Dermis blood vessel endothelial cell (primary cell): ENCODE measurements at regions not wholly inside any gene's neighbourhood (a gene's known extent, or its start where the extent isn't known, plus 50 kb on each side); places are given as distances from the start of the nearest gene placed in this dataset.

Experiments used
- DNase-seq: peaks from one replicate; pipeline ENCODE4 v3.0.0; 2010

DNA sequence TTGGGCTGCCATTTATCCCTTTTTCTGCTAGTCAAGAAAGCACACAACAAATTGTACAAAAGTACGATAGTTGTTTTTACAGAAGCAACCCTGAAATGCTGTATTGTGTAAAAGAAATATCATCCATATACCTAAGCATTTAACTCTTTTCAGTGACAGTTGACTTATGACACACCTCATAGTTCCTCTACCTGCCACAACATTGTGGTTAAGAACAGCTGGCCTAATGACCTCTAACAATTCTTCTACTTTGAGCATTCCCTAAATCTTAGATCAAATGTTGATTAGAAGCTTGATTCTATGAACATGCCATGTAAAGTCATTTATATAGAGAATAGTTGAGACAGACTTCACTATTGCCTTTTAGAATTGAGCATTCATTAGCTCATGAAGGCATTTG, 165.9 kb upstream of the SETBP1 start:
- DNase-seq = no peak

DNA sequence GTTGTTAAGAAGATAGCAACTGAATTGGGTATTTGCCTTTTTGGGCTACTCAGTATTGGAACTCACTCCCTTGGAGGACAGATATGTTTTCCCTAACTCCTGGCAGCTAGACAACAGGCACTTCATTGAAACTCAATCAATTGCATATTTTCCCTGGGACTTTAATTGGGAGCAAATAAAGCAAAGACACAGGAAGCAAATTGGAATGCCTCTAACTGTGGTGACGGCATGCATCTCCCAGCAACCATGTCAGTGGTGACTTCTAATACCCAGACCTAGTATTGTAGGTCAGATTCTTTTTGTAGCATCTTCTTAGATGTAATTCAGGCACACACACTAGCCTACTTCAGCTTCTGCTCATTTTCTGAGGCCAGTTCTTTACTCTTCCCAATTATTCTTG, 164.2 kb upstream of the SETBP1 start:
- DNase-seq = no peak

DNA sequence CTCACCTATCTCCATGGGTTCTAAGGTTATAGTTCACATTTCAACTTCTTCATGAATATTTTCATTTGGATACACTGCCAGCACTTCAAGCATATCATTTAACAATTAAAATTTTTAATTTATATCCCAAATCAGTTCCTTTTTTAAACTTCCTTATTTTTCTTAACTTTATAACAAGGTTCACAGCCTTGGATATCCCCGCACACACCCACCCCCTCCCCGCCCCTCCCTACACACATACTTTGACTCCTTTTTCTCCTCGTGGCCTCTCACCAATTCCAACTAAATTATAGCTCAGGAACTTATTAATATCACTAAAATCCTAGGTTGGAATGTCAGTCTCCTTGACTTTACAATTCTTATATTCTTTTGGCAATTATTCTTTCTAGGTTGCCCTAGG, 163.6 kb upstream of the SETBP1 start:
- DNase-seq = no peak

DNA sequence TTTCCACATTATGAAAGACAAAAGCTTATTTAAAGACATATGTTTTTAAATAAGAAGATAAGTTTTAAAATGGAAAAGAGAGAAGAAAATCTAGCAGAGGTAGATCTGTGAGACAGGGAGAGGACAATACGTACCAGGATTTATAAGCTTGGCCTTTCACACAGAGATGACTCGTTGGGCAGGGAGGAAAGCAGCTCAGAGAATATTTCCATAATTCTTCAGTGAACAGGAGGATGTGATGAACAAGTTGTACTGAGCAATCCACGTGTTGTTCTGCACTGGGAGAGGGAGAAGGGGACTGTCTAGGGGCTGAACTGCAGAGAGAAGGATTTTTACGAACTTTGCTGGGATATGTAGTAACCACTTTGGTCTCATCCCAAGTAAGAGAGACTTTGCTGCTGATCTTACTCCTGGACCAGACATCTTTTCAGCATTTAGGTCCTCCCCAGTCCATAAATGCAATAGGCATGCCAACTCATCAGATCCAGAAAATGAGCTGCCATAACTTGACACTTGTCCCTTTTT, 162.5 kb upstream of the SETBP1 start:
- DNase-seq = no peak

DNA sequence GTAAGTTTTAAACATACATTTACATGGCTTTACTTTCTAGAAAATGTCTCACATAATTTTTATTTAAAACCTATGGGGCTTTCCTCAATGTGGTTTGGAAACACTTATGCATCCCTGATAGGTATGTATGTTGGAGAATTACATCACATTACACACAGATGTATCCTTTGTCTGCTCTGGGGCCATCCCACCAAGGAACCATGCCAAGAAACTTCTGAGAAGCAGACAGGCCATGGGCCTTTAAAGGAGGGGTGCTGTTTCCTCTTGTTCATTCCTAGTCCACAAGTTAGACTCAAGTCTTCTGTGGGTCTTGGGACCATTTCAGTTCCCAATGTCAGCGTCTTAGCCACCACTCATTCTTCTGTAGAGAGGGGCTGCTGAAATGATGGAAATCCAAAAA, 162.0 kb upstream of the SETBP1 start:
- no peak for DNase-seq

DNA sequence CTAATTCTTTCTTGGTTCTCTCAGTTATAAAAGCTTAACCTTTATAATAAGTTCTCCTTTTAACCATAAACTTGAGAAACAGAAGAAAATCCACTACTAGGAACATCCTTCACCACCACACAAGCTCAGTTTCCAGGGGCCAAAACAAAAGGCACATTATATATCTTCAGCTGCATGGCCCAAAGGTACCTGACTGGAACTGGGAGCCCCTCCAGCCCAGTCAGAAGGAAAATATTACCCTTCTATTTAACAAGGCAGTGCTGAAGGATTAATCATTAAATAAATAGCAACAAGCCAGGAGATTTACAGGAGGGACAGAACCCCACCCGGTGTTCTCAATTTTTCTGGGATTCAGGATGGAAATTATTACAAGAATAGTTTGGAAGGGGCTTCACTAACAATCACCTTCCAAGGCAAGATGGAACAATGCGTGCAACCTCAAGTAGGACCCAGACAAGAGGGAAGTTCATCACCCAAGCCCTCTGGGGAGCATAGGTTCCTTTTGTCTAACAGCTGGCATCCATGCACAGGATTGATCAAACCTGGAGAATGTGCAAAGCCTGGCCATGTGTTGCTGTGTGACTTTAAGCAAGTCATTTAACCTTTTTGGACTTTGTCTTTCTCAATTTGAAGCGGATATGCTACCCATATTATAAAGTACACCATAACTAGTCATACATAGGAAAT, 159.6 kb upstream of the SETBP1 start:
- no peak for DNase-seq

DNA sequence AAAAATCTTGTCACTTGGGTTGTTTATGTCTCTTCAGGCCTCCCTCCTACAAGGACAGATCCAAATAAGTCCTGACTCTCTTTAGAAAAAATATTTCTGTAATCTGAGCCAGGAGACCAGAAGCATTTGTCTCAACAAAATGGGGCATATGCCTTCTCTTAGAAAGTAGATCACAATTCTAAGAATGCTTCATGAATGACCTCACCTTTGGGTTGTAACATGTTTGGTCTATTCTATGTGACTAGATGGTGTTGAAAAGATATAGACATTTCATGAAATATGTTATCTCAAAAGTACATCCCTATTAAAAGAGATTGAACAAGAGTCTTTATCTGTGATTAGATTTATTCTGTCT, 159.0 kb upstream of the SETBP1 start:
- DNase-seq = no peak

DNA sequence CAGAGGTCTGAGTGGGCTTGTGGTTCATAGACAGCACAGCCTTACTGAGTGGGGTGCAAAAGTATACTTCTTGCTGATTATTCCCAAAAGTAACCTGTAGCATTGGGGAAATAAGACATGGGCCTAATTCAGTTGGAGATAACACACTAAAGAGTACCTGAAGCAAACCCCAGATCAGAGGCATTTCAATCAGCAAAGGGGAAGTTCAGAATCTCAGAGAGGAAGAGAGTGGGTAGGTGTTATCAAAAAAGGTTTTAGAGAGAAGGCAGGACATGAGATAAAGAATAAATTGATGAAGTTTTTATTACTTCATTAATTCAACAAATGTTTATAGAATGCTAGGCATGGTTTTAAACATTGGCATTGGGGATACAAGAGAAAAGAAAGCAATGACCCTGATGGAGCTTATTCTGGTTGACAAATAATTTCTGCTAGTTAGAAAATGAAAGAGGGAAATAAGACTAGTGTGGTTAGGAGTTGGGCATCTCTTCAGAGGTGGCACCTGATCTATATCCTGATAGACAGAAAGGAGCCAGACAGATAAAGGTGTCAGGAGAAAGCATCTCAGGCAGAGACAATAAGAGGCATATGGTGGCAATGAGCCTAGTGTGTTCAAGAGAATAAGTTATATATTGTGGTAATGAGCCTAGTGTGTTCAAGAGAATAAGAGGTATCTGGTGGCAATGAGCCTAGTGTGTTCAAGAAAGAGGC, 153.8 kb upstream of the SETBP1 start:
- no peak for DNase-seq

DNA sequence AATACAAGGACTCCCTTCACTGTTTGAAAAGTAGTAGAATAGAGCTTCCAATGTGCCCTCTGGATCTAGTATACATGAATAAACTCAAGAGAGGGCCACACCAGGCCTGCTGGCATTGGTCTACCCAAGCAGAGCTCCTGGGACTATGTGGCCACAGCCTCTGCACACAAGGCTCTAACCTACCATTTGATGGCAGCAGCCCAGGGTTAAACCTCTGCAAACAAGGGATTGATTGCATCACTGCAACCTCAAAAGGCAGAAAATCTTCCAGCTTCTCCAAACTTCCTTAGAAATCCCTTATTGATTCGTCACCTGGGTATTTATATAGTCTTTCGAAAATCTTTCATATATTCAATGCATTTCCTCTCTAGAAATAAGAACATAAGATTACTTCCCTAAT, 147.6 kb upstream of the SETBP1 start:
- DNase-seq = no peak

DNA sequence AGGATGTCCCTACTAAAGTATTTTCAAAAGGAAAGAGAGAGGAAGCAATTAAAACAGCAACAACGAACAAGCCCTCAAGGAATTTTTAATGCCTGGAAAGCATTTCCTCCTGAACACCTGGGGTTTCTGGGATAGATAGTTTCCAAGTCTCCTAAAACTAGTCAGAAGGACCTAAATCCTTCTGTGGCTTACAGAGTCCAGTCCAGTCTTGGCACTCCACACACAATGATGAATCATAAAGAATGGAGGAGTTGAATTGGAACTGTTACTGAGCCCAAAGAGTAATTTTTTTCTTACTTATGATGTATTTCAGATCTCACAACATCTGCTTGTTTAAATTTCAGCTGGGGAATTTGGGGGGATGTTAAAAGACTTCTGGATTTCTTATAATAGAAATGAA, 144.6 kb upstream of the SETBP1 start:
- no peak for DNase-seq

DNA sequence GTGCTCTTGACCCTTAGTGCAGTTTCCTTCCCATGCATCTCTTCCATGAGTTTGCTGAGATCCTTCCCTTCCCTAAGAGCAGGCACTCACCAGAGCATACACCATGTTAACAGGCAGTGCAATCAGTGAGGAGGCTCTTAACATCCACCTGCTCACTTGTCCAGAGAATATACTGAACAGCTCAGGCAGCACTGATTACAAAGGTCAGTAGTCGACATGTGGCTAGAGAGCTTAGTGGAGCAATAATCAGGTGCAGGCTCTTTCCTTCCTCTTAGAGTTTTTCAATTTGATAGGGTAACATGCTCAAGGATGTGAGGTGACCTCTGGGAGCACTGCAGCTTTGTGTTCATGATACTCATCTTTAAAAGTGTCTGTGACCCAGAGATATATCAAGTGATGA, 144.1 kb upstream of the SETBP1 start:
- no peak for DNase-seq

DNA sequence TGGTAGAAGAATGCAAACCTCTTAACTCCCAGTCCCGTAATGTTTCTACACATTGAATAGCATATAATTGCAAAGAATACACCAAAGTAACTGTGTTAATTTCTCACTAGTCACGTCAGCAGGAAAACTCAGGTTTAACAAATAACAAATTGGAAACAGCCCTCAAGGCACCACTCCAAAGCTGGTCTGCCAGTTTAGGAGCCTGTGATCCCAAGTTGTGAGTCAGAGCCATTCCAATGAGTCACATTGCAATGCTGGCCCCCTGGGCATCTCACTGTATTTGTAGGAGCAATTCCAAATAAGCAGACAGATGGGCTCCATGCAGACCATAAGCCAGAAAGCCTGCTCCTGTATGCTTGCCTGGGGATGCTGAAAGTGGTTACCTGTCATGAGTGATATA, 143.2 kb upstream of the SETBP1 start:
- no peak for DNase-seq

DNA sequence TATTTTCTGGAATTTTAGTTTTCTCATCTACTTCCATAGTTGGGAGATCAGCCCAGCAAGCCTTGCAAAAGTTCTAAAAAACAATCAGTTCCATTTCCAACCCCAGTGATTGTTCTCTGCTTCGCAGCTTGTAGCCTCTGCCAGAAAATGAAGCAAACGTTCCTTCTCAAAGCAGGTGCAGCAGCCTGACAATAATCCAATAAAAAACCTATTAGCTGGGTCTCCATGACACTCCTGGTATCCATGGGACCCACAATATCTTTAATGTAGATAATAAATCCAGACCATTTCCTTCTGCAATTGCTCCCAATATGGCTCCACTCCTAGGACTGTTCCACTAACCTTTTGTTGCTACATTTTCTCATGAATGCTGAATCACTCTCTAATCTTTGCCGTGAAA, 140.8 kb upstream of the SETBP1 start:
- no peak for DNase-seq

DNA sequence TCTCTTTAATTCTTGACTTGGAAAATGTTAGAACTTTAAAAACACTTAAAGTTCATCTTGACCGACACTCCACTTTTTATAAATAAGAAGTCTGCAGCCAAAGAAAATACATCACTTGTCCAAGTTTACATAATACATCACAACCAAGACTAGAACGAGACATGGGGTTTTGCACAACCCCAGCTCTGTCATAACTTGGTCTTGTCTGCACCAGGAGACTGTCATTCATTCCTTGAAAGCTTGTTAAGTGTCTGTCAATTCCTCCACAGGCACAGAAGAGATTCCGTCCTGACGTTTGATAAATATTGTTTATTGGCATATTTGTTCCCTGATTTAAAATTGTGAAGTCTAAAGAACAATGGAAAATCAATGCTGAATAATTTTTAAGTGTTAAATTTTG, 139.5 kb upstream of the SETBP1 start:
- DNase-seq = no peak

DNA sequence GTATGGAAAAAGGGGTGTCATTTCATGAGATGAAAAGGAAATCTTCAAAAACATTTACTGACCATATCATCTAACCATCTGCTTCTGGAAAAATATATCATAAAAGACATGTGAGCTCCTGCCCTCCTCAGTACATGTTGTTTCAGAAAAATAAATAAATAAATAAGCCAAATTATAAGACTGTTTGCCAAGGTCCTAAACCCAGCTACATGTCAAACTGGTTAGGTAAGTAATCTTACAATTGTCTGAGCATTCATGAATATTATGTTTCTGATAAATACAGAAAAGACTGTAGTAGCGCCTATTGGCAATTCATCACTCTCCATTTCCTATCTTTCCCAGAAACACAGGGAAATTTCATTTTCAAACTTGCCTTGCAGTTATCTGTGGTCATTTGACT, 138.9 kb upstream of the SETBP1 start:
- DNase-seq = no peak

DNA sequence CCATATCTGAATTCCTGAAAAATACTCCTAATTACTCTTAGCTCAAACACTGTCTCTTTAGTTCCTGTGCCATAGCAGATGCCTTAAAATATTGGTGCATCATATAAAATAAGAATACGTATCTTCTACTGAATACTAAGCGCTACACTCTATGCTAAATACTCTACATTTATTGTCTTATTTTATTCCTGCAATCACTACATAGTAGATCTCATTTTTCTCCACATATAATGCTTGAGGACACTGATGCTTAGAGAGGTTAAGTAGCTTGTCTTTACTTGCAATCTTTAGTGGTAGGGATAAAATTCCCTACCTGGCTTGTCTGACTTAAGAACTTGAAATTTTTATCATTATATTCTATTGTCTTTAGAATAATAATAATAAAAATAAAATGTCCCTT, 137.3 kb upstream of the SETBP1 start:
- DNase-seq = no peak

DNA sequence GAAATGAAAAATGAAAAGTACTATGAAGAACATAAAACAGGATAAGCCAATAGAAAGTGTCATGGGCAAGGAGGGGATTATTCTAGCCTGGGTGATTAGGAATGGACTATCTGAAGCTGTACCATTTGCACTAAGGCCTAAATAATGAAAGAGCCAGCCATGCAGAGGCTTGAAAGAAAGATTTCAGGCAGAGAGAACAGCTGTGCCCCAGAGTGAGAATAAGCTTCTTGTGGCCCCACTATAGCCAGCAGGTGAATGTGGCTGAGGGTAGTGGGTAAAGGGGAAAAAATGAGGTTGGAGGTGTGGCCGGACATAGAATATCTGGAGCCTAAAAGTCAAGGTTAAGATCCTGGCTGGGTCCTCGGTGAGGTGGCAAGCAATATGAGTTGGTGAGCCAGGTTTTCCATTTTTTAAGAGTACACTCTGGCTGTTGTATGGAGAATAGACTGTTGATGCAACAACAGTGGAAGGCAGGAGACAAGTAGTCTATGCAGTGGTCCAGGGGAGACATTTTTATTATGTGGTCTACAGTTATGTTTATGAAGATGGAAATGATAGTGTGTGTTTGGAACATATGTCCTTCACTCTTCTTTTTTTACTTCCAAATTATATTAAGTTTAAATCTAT, 135.2 kb upstream of the SETBP1 start:
- DNase-seq = no peak

DNA sequence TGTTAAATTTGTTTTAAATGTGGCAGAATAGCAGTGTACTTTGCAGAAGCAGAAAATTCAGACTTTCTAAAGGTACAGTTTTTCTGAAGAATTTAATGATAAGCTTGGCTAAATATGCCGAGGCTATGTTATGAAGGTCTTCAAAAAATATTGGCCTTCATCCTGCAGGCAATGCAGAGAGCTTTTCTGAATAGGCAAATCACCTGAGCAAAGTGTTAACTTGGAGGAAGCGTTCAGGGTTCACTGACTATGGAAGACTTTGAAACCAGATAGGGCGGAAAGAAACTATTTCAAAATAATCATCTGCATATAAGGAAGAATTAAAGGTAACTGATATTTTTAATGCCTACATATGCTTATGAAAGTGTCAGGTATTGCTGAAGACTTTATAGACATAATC, 133.7 kb upstream of the SETBP1 start:
- DNase-seq = no peak

DNA sequence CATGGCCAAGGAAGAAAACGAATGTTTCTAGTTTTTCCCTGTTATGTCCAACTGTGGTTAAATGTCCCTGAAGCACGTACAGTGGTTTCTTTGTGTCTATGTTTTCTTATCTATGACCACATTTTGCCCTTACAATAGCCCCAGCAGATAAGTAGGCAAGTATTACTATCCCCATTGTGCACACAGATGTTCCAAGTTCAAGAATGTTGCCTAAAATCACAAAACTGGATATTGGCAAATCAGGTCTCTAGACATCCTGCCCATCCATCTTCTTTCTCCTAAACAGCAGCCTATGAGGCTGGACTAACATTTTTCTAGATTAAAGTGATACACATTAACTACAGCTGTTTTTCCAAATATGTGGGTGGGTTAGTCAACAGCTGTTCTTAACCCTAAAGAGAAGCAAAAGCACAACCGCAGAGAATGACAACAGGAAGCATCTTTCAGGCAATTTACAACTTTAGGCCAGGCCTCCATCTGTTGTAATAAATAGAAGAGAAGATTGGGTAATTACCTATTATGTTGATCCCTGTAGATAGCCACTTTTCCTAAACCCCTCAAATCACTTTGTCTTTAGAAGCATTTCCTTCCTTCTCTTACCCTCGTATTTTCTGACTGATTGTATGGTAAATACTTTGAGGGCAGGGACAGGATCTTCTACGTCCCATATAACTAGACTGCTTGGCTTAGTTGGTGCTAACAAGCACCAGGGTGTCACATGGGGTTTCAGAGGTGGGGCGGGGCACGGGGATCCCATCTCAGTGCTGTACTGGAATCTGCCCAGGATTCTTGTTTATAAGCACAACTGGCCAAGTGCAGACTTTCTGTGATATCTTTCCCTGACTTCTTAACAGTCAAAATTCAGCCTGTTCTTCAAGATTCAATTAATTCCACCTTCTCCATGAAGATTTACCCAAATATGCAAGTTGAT, 132.1 kb upstream of the SETBP1 start:
- DNase-seq = no peak

DNA sequence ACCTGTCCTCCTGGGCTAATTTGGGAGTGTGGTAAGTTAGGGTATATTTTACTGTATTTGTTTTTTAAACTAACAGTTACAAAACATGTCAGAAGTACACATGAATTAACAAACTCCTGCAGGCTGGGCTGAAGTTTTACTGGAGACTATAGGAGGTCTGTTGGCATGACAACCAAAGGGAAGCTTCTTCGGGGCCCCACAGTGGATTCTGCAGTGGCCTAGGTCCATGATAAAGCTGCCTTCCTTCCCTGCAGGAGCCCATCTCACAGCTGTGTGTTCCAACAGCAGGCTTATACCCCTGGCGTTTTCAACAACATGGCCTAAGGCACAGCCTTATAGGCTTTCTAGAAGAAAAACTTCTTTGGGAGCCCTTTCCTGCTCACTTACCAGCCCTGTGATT, 128.0 kb upstream of the SETBP1 start:
- DNase-seq = no peak

DNA sequence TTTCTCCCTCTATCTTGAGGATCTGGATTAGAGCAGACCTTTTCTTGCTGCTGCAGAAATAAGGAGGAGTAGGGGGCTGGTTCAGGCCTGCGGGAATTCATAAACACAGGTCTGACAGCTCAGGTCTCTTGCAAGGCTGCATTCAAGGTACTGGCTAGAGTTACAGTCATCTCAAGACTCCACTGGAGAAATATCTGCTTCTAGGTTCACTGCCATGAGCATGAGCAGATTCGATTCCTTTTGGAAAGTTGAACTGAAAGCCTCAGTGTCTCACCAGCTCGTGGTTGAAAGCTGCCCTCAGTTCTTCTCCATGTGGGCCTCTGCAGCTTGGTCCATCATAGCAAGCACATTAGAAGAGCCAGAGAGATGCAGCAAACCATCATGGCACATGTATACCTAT, 124.4 kb upstream of the SETBP1 start:
- no peak for DNase-seq

DNA sequence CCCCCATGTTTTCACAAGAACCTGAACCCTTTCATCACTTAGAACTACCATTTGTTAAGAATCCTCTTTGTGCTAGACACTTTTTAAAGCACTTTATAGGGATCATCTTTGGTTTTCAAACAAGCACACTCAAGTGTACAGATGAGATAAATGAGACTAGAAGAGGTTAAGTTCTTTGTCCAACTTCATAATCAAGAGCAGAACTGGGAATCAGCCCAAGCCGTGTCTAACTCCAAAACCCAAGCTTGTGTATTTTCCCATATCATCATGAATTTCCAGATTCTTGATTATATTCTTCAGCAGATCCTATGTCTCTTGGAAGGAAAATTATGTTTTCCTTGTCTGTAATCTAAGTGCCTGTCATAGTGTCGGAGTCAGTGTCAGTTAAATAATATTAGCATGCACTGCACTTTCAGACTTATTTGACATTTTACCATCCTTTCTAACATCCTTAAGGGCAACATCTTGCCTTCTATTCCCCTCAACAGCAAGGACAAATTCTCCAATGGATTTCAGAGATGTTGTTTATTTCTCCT, 123.0 kb upstream of the SETBP1 start:
- no peak for DNase-seq

DNA sequence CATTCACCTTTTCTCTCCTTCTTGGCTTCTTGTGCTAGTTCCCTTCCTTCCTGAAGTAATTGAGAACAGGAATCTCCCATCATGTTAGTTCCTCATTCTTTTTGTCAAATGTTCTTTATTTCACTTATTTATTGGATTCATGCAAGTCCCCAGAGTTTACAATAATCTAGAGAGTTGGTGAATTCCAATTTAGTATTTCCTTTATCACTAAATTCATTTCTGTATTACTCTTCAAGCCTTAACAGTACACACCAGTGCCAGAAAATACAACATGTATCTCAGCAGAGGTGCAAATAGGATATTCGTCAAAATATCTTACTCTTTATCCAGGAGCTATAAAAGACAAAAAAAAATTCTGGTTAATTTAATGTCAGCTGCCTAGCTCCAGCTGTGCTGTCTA, 121.9 kb upstream of the SETBP1 start:
- no peak for DNase-seq
